GM12872 (cell line): ENCODE measurements at regions not wholly inside any gene's neighbourhood (a gene's known extent, or its start where the extent isn't known, plus 50 kb on each side); places are given as distances from the start of the nearest gene placed in this dataset.

ENCODE experiments used
- TF ChIP-seq, protein P1 (sequence below): IDR thresholded peaks from 3 replicates; pipeline ENCODE4 v1.5.1; 2011; ENCODE audit warnings: low read depth, mild to moderate bottlenecking, low read length, moderate library complexity; ENCODE audit not compliant: insufficient read depth

DNA sequence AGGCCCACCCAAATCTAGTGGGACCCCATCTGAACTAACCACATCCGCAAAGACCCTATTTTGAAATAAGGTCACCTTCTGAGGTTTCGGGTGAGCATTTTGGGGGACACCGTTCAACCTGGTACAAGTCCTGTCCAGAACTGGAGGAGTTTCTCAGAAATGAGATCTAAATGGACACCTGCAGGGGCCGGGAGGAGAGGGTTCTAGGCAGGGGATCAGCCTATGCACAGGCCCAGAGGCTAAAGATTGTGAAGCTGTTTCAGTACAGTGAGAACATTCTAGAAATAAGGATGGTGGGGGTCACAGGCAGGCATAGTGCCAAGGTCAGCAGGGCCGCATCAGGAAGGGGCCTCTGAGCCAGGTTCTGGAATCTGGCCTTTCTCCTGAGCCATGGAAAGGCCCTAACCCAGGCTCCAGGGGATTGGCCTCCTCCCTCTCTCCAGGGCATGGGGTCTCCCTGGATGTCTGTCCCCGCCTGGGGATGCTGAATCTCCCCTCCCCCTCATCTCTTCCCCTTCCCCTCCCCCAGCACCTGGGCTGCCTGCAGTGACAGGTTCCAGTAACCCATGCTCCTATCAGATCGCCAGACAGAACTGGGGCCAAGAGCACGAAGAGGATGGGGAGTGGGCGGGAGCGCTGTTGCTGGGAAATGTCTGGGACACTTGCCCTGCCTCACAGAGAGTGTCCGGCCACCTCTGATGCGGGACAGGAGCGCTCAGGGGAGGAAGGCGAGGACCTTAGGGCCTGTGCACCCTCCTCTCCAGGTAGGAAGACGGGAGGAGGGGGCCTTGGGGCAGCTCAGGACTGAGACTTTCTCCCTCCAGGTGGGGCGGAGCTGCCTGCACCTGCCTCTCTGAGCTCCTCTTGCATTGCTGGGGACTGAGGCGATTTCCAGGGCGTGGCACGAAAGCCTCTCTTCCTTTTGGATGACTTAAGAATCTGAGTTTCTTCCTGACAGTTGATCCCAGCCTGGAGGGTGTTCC is 321.4 kb upstream of the TNRC6C start:
- TF ChIP-seq, protein P1, sequence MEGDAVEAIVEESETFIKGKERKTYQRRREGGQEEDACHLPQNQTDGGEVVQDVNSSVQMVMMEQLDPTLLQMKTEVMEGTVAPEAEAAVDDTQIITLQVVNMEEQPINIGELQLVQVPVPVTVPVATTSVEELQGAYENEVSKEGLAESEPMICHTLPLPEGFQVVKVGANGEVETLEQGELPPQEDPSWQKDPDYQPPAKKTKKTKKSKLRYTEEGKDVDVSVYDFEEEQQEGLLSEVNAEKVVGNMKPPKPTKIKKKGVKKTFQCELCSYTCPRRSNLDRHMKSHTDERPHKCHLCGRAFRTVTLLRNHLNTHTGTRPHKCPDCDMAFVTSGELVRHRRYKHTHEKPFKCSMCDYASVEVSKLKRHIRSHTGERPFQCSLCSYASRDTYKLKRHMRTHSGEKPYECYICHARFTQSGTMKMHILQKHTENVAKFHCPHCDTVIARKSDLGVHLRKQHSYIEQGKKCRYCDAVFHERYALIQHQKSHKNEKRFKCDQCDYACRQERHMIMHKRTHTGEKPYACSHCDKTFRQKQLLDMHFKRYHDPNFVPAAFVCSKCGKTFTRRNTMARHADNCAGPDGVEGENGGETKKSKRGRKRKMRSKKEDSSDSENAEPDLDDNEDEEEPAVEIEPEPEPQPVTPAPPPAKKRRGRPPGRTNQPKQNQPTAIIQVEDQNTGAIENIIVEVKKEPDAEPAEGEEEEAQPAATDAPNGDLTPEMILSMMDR: no peak

DNA sequence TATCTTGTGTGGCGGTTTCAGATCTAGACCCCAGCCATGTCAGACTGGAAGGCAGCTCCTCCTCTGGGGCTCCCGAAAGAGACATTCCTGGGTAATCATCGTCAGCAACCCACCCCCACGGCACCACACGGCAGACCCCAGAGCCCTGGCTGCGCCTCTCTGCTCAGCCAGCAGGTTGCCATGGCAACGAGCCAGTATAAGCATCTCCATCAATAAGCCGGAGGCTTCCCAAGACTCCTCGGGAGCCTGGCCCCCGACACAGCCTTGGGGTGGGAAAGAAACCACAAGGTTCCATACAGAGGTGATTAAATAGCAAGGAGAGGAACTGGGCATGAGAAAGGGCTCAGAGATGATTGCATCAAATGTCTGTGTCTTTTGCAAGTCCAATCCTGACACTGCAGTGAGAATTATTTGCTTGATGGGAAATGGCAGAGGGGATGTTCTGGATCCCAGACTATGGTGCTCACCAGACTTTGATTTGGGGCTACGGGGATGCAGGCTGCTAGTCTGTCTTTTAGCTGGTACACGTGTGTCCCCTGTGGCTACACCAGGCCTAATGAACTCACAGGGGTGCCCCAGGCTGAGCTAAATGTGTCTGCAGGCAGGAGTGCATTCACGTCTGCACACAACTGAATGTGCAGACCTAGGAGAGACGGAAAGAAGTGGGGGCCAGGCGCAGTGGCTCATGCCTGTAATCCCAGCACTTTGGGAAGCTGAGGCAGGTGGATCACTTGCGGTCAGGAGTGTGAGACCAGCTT is 320.5 kb upstream of the TNRC6C start:
- TF ChIP-seq, protein P1: no peak

DNA sequence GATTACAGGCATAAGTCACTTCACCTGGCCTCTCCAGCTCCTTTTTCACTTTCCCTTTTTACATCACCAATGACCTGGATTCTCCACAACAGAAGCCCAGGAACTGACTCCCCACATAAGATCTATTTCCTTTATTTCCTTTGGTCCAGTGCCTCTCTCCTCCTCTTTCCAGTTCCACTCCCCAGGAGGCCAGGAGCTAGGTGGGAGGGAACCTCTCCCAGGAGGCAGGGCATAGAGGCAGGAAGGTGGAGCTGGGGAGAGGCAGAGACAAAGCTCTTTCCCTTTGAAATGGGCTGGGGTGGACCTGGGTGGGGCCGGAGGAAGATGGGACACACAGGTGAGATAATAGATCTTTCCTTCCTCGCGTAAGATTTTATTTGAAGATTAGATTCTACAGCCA is 318.3 kb upstream of the TNRC6C start:
- TF ChIP-seq, protein P1: no peak

DNA sequence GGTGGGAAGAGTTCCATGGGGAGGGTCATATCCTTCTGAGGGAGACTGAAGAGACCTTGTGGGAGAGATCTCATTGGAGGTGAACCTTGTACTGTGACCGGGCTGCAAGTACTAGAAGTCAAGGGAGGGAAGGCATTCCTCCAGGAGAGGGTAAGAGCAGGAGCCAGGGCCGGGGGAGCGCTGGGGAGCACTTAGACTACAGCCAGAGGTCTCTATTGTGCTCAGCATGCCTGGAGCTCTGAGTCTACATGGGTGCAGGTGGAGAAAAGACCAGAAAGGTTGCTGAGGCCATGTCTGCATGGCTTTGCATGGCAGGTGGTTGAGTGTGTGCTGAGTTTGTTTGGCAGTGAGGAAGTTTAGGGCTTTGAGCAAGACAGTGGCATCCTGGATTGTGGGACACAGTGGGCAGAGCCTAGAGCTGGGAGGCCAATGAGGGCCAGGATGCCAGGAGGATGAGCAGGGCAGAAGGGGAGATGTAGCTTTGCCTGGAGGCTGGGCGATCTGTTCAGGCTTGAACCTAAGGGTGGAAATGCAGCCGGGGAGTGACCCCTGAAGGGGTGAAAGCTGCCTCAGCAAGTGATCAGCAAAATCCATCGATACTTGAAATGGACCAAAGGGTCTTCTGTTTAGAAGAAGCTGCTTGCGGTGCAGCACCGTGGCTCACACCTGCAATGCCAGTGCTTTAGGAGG is 317.4 kb upstream of the TNRC6C start:
- TF ChIP-seq, protein P1: no peak

DNA sequence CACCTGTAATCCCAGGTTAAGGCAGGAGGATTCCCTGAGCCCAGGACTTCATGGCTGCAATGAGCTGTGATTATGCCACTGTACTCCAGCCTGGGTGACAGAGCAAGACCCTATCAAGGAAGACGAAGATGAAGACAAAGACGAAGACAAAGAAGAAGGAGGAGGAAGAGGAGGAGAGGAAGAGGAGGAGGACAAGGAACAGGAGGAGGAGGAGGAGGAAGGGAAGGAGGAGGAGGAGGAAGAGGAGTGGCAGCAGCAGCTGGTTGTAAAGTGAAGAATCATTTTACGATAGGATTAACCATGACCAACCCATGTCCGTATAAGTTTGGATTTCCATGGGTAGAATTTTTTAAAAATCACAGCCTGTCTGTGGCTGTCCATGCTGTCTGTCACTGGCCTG is 316.8 kb upstream of the TNRC6C start:
- TF ChIP-seq, protein P1: no peak

DNA sequence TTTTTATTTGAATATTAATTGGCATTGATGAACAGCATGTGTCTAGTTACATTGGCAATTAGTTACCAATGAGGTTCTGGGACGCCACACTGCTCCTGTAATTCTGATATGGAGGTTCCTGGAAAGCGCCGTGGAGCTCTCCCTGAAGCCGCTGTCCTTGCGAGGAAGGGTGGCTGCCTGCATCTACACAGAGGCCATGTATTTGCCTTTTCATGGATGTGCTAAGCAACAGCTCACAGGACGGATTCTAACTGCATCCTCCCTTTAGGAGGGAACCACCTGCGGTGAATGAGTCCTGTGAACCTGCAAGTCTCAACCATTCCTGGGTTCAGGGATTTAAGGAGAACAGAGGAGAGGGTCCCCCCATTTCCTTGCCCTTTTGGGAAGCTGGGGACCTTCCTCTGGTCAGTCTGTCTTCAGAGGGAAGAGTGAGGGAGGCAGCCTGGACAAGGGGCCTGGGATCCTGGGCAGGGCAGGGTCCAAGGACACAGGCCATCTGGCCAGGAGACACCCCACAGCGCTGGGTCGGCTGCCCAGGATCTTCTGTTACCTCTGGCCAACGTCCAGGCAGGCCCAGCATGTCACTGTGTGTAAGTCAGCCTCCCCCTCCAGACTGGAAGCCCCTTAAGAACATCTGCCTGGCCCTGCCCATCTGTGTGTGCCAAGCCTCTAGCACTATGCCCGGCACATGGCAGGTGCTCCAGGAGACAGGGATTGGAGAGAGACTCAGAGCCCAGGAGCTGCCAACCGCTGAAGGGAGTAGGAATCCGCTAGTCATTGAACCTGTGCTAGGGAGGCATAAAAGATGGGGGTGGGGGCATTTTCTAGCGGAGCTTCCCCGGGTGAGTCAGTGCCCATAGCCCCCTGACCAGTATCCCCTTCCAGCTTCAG is 314.1 kb upstream of the TNRC6C start:
- TF ChIP-seq, protein P1: no peak
